ENCODE measurements at regions not wholly inside any gene's neighbourhood (a gene's known extent, or its start where the extent isn't known, plus 50 kb on each side); places are given as distances from the start of the nearest gene placed in this dataset.

DNA sequence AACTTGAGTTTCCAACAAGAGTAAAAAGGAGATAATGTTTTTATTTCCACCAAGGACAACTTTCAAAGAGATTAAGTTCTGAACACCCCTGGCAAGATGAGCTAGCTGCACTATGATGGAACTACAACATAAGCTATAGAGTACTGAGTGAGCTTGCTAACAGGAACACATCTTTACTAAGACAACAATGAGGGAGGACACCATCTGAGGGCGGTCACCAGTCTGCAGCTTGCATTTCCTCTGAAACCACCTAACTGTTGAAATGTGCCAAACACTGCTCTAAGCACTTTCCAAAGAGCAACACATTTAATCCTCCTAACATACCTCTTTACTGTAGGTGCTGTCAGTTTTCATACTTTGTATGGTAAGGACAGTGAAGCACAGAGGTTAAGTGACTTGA lies 68.4 kb downstream of the TCF20 start:
- H3K27ac ChIP-seq (ENCODE audit: low read depth, low read length) = no peak overlapping the region
- H3K9me3 ChIP-seq (ENCODE audit: low read length) = no peaks in the 10 kb centered on the region
- H3K4me1 Mint-ChIP-seq = peaks cover 46 to 70% (median 66%) of the 10 kb centered on the region in 3 donors
- H3K4me3 Mint-ChIP-seq = peak overlapping the region; percentile 61 to 88 (median 81)
- POLR2A ChIA-PET = interaction anchor here (1.0 to 1.4 kb wide), 3 partner anchors 16 to 112 kb away, joined by 3 to 4 read pairs (median 3); partner anchors contain the start of gene NDUFA6
- H3K4me3 ChIP-seq (ENCODE audit: low read length) = peak overlapping the region; percentile 16
- no peaks in the 10 kb centered on the region for H3K27me3 ChIP-seq (ENCODE audit: insufficient read depth, low read length, poor library complexity, severe bottlenecking)
- CTCF ChIA-PET = interaction anchor here (1.0 to 1.6 kb wide), 4 partner anchors 9 to 29 kb away, joined by 3 to 6 read pairs (median 4); no protein-coding TSS in a partner anchor
- peaks cover 8% of the 10 kb centered on the region for H3K36me3 ChIP-seq (ENCODE audit: insufficient read depth, low read length)
- peak in 1 of 5 donors; percentile 29 for DNase-seq
- H3K4me1 ChIP-seq (ENCODE audit: insufficient read depth, low read length) = peaks cover 27% of the 10 kb centered on the region
- no peaks in the 10 kb centered on the region for H3K27me3 Mint-ChIP-seq
- no peaks in the 10 kb centered on the region for H3K9me3 Mint-ChIP-seq
- H3K27ac Mint-ChIP-seq = peak overlapping the region; percentile 84 to 97 (median 90)
- H3K36me3 Mint-ChIP-seq = peaks cover 6 to 27% (median 7%) of the 10 kb centered on the region in 3 donors

DNA sequence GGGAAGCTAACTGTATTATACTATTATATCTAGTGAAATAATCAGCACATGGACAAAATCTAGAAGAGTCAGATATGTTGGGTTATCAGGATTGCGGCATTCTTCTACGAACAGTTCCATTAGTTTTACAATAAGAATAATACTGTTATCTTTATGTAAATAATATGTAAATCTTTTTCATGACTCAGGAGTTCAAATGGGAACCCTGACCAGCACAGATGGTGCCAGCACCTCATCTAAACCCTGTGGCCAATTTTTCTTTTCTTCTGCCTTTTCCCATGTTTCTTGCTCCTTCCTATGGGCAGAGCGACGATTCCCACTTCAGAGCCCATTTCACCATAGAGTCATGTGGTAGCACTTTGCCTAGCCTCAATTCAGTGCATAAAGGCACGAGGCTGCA lies 68.4 kb upstream of the CYP2D6 start:
- peaks cover 31% of the 10 kb centered on the region for H3K4me1 ChIP-seq (ENCODE audit: insufficient read depth, low read length)
- Mint-ChIP-seq H3K9me3 (no peaks in the 10 kb centered on the region), H3K4me3 (no peak overlapping the region), H3K27me3 (no peaks in the 10 kb centered on the region), H3K4me1 (peaks cover 53 to 78% (median 73%) of the 10 kb centered on the region in 3 donors), H3K27ac (peak overlapping the region in 1 of 8 donors; percentile 7), H3K36me3 (peaks cover 0 to 15% (median 1%) of the 10 kb centered on the region in 3 donors)
- H3K9me3 ChIP-seq (ENCODE audit: low read length) = no peaks in the 10 kb centered on the region
- H3K27ac ChIP-seq (ENCODE audit: low read depth, low read length) = no peak overlapping the region
- POLR2A ChIA-PET = no interaction called here
- no peaks in the 10 kb centered on the region for H3K27me3 ChIP-seq (ENCODE audit: insufficient read depth, low read length, poor library complexity, severe bottlenecking)
- no peak overlapping the region for H3K4me3 ChIP-seq (ENCODE audit: low read length)
- CTCF ChIA-PET = no interaction called here
- no peaks in the 10 kb centered on the region for H3K36me3 ChIP-seq (ENCODE audit: insufficient read depth, low read length)
- no peak for DNase-seq

DNA sequence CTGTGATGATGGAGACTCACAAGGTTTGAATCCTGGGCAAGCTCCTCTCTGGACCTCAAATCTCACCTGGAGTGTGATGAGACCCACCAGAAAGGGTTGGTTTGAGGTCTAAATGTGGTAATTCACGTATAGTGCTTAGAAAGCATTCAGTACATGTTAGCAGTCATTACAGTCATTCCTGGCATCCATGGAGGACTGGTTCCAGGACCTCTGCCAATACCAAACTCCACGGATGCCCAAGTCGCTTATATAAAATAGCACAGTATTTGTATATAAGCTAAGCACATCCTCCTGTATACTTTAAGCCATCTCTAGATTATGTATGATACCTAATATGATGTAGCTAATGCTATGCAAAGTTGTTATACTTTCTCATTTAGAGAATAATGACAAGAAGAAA lies 67.6 kb upstream of the CYP2D6 start:
- Histone ChIP-seq H3K9me3 (ENCODE audit: low read length) (no peaks in the 10 kb centered on the region), H3K27me3 (ENCODE audit: insufficient read depth, low read length, poor library complexity, severe bottlenecking) (no peaks in the 10 kb centered on the region), H3K4me3 (ENCODE audit: low read length) (no peak overlapping the region), H3K27ac (ENCODE audit: low read depth, low read length) (no peak overlapping the region), H3K36me3 (ENCODE audit: insufficient read depth, low read length) (no peaks in the 10 kb centered on the region), H3K4me1 (ENCODE audit: insufficient read depth, low read length) (peaks cover 32% of the 10 kb centered on the region)
- peaks cover 0 to 18% (median 1%) of the 10 kb centered on the region in 3 donors for H3K36me3 Mint-ChIP-seq
- no peaks in the 10 kb centered on the region for H3K9me3 Mint-ChIP-seq
- ChIA-PET POLR2A (no interaction called here), CTCF (no interaction called here)
- H3K27ac Mint-ChIP-seq = no peak overlapping the region
- no peak overlapping the region for H3K4me3 Mint-ChIP-seq
- H3K4me1 Mint-ChIP-seq = peaks cover 54 to 79% (median 73%) of the 10 kb centered on the region in 3 donors
- H3K27me3 Mint-ChIP-seq = no peaks in the 10 kb centered on the region
- DNase-seq = no peak

DNA sequence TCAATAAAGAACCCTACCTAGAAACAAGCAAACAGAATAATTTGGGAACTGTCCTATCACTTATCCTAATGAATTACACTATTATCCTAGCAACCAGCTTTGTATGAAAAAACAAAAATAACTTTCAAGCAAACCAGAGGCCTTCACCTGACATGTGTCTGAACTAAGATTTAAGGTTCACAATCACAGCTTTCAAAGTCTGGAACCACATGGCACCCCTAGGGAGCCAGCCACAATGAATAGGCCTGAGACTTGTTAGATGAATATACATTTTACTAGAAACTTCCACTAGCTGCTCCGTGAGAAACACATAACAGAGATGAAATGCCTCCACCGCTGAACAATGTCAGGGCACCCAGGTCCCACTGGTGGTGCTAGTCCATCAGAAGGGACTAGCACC lies 65.8 kb upstream of the CYP2D6 start:
- peaks cover 0 to 19% (median 1%) of the 10 kb centered on the region in 3 donors for H3K36me3 Mint-ChIP-seq
- Histone ChIP-seq H3K27ac (ENCODE audit: low read depth, low read length) (no peak overlapping the region), H3K27me3 (ENCODE audit: insufficient read depth, low read length, poor library complexity, severe bottlenecking) (no peaks in the 10 kb centered on the region), H3K9me3 (ENCODE audit: low read length) (no peaks in the 10 kb centered on the region), H3K36me3 (ENCODE audit: insufficient read depth, low read length) (no peaks in the 10 kb centered on the region), H3K4me1 (ENCODE audit: insufficient read depth, low read length) (peaks cover 21% of the 10 kb centered on the region), H3K4me3 (ENCODE audit: low read length) (no peak overlapping the region)
- no peaks in the 10 kb centered on the region for H3K9me3 Mint-ChIP-seq
- H3K4me3 Mint-ChIP-seq = peak overlapping the region in 1 of 7 donors; percentile 33
- H3K4me1 Mint-ChIP-seq = peaks cover 49 to 79% (median 72%) of the 10 kb centered on the region in 3 donors
- ChIA-PET CTCF (interaction anchor here (1.8 kb wide), 1 partner anchor 22 kb away, joined by 3 read pairs; no protein-coding TSS in a partner anchor), POLR2A (interaction anchor here (0.6 kb wide), 1 partner anchor 21 kb away, joined by 3 read pairs; no protein-coding TSS in a partner anchor)
- no peaks in the 10 kb centered on the region for H3K27me3 Mint-ChIP-seq
- no peak overlapping the region for H3K27ac Mint-ChIP-seq
- no peak for DNase-seq

DNA sequence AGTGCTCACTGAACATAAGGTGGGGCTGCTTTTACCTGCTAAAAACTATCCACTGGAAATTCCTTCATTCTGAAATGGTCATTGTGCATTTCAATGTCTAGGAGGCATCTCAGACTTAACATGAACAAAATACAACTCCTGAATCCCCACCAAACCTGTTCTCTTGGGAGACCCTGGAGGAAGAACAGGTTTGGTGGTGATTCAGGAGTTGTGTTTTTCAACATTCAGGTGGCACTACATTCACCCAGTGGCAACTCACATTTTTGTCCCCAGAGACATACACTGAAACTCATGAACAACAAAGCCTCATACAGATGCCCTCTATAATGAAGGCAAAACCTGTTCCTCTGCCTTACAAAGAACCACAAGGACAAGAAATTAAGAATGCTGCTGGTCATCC lies 64.3 kb upstream of the CYP2D6 start:
- Mint-ChIP-seq H3K27me3 (no peaks in the 10 kb centered on the region), H3K4me3 (no peak overlapping the region), H3K27ac (peak overlapping the region in 4 of 8 donors; percentile 47 to 84 (median 76)), H3K36me3 (peaks cover 0 to 12% (median 1%) of the 10 kb centered on the region in 3 donors), H3K4me1 (peaks cover 45 to 77% (median 67%) of the 10 kb centered on the region in 3 donors), H3K9me3 (no peaks in the 10 kb centered on the region)
- H3K4me1 ChIP-seq (ENCODE audit: insufficient read depth, low read length) = peaks cover 17% of the 10 kb centered on the region
- no peak for DNase-seq
- H3K27ac ChIP-seq (ENCODE audit: low read depth, low read length) = no peak overlapping the region
- H3K4me3 ChIP-seq (ENCODE audit: low read length) = no peak overlapping the region
- no peaks in the 10 kb centered on the region for H3K36me3 ChIP-seq (ENCODE audit: insufficient read depth, low read length)
- H3K27me3 ChIP-seq (ENCODE audit: insufficient read depth, low read length, poor library complexity, severe bottlenecking) = no peaks in the 10 kb centered on the region
- ChIA-PET POLR2A (no interaction called here), CTCF (interaction anchor here (1.8 kb wide), 1 partner anchor 23 kb away, joined by 3 read pairs; no protein-coding TSS in a partner anchor)
- no peaks in the 10 kb centered on the region for H3K9me3 ChIP-seq (ENCODE audit: low read length)

DNA sequence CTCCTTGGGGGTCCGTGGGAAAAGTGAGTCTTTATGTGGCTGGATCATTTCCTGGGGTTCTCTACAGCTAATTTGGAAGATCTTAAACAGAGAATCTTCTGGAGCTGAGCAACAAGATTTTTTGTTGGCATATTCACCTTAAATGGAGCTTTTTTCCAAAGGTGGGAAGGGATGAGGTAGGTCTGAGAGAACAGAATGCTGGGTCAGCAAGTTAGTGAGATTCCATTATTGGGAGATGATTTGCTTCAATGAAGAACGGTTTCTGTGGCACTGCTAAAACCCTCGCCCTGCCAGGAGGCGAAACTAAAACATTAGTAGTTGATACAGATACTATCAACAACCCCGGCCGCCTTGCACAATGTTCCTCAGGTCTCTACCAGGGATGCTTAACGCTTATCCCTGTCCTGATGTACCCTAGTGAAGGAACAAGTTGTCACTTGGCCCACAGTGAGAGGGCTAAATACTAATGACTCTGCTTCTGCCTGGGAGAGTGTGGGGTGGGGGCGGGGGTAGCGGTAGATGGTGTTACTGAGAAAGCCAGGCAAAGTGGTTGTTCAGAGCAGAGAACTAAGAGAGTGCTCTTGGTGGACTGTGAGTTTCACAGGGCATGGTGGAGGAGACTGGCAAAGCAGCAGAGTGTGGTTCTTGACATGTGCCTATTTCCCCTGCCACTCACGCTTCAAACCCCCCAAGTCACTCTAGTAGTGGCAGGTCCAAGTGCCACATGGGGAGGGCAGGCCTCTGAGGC lies 63.7 kb upstream of the CYP2D6 start:
- POLR2A ChIA-PET = no interaction called here

DNA sequence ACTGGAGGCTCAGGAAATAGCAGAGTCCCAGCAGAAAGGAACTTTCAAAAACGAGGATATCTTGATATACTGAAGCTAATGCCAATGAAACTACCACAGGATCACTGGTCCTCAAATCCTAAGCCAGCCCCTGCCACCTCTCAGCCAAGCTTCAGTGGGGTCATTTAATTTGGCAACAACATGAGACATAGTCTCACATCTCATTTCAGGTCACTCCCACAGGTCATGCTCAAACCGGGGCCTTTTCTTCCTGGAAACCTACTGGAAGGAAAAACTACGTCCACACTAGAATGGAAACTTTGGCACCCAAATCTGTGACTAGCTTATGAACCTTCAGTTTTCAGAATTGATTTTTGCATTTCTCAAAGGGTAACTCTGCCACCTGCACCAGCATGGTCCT lies 61.9 kb upstream of the CYP2D6 start:
- H3K9me3 ChIP-seq (ENCODE audit: low read length) = no peaks in the 10 kb centered on the region
- Mint-ChIP-seq H3K36me3 (peaks cover 0 to 18% (median 1%) of the 10 kb centered on the region in 3 donors), H3K4me1 (peaks cover 51 to 89% (median 85%) of the 10 kb centered on the region in 3 donors), H3K4me3 (no peak overlapping the region), H3K27me3 (no peaks in the 10 kb centered on the region), H3K27ac (peak overlapping the region in 3 of 8 donors; percentile 45 to 72 (median 66)), H3K9me3 (no peaks in the 10 kb centered on the region)
- H3K36me3 ChIP-seq (ENCODE audit: insufficient read depth, low read length) = no peaks in the 10 kb centered on the region
- no peak overlapping the region for H3K4me3 ChIP-seq (ENCODE audit: low read length)
- H3K4me1 ChIP-seq (ENCODE audit: insufficient read depth, low read length) = peaks cover 17% of the 10 kb centered on the region
- H3K27ac ChIP-seq (ENCODE audit: low read depth, low read length) = no peak overlapping the region
- H3K27me3 ChIP-seq (ENCODE audit: insufficient read depth, low read length, poor library complexity, severe bottlenecking) = no peaks in the 10 kb centered on the region
- ChIA-PET POLR2A (no interaction called here), CTCF (interaction anchor here (1.1 to 2.0 kb wide), 3 partner anchors 10 to 25 kb away, joined by 3 to 6 read pairs (median 4); no protein-coding TSS in a partner anchor)
- DNase-seq = no peak

More for the DNA sequence above, 63.7 kb upstream of the CYP2D6 start:
- DNase-seq = no peak
- peaks cover 0 to 12% (median 1%) of the 10 kb centered on the region in 3 donors for H3K36me3 Mint-ChIP-seq
- Histone ChIP-seq H3K27me3 (ENCODE audit: insufficient read depth, low read length, poor library complexity, severe bottlenecking) (no peaks in the 10 kb centered on the region), H3K9me3 (ENCODE audit: low read length) (no peaks in the 10 kb centered on the region), H3K27ac (ENCODE audit: low read depth, low read length) (no peak overlapping the region), H3K4me3 (ENCODE audit: low read length) (no peak overlapping the region), H3K36me3 (ENCODE audit: insufficient read depth, low read length) (no peaks in the 10 kb centered on the region), H3K4me1 (ENCODE audit: insufficient read depth, low read length) (peaks cover 17% of the 10 kb centered on the region)
- no peaks in the 10 kb centered on the region for H3K9me3 Mint-ChIP-seq
- peaks cover 47 to 80% (median 71%) of the 10 kb centered on the region in 3 donors for H3K4me1 Mint-ChIP-seq
- CTCF ChIA-PET = interaction anchor here (2.0 kb wide), 1 partner anchor 8 kb away, joined by 6 read pairs; no protein-coding TSS in a partner anchor
- H3K27ac Mint-ChIP-seq = peak overlapping the region; percentile 25 to 84 (median 53)
- H3K27me3 Mint-ChIP-seq = no peaks in the 10 kb centered on the region
- H3K4me3 Mint-ChIP-seq = no peak overlapping the region

DNA sequence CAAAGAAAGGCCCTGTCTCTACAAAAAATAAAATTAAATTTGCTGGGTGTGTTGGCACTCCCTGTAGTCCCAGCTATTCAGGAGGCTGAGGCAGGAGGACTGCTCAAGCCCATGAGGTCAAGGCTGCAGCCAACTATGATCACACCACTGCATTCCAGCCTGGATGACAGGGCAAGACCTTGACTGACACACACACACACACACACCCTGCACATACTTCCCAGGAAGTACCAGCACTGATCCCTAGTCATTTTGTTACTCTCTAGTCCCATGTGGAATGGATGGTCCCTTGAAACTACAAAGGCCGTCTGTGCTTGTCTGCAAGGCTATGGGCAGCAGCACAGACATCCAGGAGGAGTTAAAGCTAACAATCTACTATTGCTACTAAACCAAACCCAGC lies 59.7 kb upstream of the CYP2D6 start:
- Mint-ChIP-seq H3K4me3 (no peak overlapping the region), H3K36me3 (peaks cover 0 to 16% (median 1%) of the 10 kb centered on the region in 3 donors), H3K9me3 (no peaks in the 10 kb centered on the region), H3K27ac (peak overlapping the region in 2 of 8 donors; percentile 20 to 63), H3K4me1 (peaks cover 59 to 93% (median 89%) of the 10 kb centered on the region in 3 donors), H3K27me3 (no peaks in the 10 kb centered on the region)
- CTCF ChIA-PET = no interaction called here
- H3K4me3 ChIP-seq (ENCODE audit: low read length) = no peak overlapping the region
- H3K27me3 ChIP-seq (ENCODE audit: insufficient read depth, low read length, poor library complexity, severe bottlenecking) = no peaks in the 10 kb centered on the region
- no peak for DNase-seq
- no peaks in the 10 kb centered on the region for H3K9me3 ChIP-seq (ENCODE audit: low read length)
- H3K27ac ChIP-seq (ENCODE audit: low read depth, low read length) = no peak overlapping the region
- H3K36me3 ChIP-seq (ENCODE audit: insufficient read depth, low read length) = no peaks in the 10 kb centered on the region
- H3K4me1 ChIP-seq (ENCODE audit: insufficient read depth, low read length) = peaks cover 24% of the 10 kb centered on the region
- POLR2A ChIA-PET = interaction anchor here (0.7 kb wide), 1 partner anchor 101 kb away, joined by 9 read pairs; no protein-coding TSS in a partner anchor

Data from CD8-positive, alpha-beta memory T cell (primary cell).